ENCODE measurements at regions not wholly inside any gene's neighbourhood (a gene's known extent, or its start where the extent isn't known, plus 50 kb on each side); places are given as distances from the start of the nearest gene placed in this dataset.

- TF ChIP-seq, protein P1, sequence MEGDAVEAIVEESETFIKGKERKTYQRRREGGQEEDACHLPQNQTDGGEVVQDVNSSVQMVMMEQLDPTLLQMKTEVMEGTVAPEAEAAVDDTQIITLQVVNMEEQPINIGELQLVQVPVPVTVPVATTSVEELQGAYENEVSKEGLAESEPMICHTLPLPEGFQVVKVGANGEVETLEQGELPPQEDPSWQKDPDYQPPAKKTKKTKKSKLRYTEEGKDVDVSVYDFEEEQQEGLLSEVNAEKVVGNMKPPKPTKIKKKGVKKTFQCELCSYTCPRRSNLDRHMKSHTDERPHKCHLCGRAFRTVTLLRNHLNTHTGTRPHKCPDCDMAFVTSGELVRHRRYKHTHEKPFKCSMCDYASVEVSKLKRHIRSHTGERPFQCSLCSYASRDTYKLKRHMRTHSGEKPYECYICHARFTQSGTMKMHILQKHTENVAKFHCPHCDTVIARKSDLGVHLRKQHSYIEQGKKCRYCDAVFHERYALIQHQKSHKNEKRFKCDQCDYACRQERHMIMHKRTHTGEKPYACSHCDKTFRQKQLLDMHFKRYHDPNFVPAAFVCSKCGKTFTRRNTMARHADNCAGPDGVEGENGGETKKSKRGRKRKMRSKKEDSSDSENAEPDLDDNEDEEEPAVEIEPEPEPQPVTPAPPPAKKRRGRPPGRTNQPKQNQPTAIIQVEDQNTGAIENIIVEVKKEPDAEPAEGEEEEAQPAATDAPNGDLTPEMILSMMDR (IDR thresholded peaks at IDR 0.05; ENCODE audit: low read depth, low read length, poor library complexity, severe bottlenecking): no peak
- TF ChIP-seq EZH2phosphoT487 (IDR thresholded peaks at IDR 0.05; ENCODE audit: borderline replicate concordance, low read length): no peak
These were observed 50.5 kb upstream of the FOXK1 start for GRCh38 chr7:4631380-4632179.

Data from DOHH2 (cell line).